ENCODE measurements at regions not wholly inside any gene's neighbourhood (a gene's known extent, or its start where the extent isn't known, plus 50 kb on each side); places are given as distances from the start of the nearest gene placed in this dataset.

DNA sequence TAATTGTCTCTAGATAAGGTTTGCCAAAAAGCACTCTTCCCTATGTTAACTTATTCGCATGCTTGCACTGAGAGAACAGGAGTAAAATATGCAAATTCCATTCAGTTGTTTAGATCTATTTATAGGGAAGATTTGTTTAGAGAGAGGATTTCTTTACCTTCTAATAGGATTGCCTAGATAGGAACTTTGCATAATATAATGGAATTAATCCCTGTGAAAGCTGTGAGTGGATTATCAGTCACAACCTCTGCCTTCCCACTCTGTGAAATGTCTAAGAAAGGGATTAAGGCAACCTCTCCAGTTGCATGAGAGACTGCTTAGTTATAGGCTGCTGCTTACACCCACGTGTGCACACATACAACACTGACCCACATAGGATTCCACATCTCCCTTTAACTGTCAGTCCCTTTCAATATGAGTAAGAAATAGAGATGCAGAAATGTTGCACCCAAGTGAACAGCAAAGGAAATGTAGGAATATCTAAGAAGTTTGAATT, 83.2 kb downstream of the ALG10B start:
- no peak overlapping the region for H3K4me3 ChIP-seq (ENCODE audit: low read depth, low read length)
- TF ChIP-seq, protein P1, sequence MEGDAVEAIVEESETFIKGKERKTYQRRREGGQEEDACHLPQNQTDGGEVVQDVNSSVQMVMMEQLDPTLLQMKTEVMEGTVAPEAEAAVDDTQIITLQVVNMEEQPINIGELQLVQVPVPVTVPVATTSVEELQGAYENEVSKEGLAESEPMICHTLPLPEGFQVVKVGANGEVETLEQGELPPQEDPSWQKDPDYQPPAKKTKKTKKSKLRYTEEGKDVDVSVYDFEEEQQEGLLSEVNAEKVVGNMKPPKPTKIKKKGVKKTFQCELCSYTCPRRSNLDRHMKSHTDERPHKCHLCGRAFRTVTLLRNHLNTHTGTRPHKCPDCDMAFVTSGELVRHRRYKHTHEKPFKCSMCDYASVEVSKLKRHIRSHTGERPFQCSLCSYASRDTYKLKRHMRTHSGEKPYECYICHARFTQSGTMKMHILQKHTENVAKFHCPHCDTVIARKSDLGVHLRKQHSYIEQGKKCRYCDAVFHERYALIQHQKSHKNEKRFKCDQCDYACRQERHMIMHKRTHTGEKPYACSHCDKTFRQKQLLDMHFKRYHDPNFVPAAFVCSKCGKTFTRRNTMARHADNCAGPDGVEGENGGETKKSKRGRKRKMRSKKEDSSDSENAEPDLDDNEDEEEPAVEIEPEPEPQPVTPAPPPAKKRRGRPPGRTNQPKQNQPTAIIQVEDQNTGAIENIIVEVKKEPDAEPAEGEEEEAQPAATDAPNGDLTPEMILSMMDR (IDR thresholded peaks at IDR 0.05; ENCODE audit: insufficient read depth, low read depth, low read length), result no peak
- DNase-seq (ENCODE audit: low read depth), result no peak

DNA sequence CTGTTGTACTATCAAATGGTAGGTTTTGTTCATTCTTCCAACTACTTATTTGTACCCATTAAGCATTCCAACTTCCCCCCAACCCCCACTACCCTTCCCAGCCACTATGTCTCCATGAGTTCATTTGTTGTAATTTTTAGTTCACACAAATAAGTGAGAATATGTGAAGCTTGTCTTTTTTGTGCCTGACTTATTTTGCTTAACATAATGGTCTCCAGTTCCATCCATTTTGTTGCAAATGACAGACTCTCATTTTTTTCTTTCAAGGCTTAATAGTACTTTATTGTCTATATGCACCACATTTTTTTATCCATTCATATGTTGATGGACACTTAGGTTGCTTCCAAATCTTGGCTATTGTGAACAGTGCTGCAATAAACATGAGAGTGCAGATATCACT, 86.2 kb downstream of the ALG10B start:
- DNase-seq (ENCODE audit: low read depth), result no peak
- no peak overlapping the region for H3K4me3 ChIP-seq (ENCODE audit: low read depth, low read length)
- TF ChIP-seq, protein P1 (IDR thresholded peaks at IDR 0.05; ENCODE audit: insufficient read depth, low read depth, low read length), result no peak

DNA sequence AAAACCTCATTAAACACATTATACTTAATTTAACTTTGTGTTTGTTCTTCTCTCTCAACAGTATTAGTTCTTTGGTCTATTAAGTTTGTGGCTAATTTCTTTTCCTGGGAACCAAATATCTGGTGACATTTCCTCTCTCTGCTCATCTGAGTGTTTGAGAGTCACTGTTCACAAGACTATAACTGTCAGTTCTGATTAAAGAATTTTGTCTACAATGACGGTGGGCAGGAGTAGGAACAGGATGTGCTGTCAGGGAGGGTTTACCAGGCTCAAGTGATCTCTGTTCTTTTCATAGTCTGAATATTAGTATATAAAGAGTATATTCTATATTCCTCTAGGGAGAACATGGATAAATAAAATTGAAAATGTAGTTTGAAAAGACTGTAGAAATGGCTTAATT, 92.9 kb downstream of the ALG10B start:
- DNase-seq (ENCODE audit: low read depth), result no peak
- no peak overlapping the region for H3K4me3 ChIP-seq (ENCODE audit: low read depth, low read length)
- TF ChIP-seq, protein P1 (IDR thresholded peaks at IDR 0.05; ENCODE audit: insufficient read depth, low read depth, low read length), result no peak

DNA sequence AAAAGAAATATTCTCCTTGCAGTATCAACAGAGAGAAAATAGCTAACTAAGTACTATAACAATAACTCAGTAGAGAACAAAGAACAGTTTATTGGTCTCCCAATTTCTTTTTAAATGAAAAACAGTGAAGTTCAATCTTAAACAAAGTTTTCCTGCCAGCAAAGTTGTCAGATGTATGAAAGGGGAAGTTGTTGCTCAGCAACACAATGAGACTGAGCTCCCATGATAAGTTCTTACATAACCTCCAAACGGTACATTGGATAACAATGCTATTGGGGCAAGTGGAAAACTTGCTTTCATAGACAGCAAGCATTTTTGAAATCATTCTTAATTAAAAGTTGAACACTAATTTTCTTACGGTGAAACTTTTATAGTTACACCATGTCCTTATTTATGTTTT, 94.9 kb downstream of the ALG10B start:
- DNase-seq (ENCODE audit: low read depth), result no peak
- no peak overlapping the region for H3K4me3 ChIP-seq (ENCODE audit: low read depth, low read length)

DNA sequence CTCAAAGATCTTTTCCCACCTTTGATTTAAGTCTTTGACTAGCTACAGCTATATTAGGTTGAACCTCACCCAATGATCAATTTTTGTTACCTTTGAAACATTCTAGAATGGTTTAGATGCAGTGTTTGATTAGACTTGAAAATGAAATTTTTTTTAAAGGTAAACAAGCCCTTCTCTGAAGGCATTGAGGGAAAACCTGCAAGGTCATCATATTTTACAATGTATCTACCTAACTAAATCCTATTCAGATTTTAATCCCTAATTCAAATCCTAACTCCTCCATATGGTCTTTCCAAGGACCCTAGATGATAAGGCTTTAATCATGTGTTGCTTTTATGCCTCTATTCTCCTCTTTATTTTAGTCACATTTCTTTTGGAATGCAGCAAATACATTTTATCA, 95.4 kb downstream of the ALG10B start:
- TF ChIP-seq, protein P1 (IDR thresholded peaks at IDR 0.05; ENCODE audit: insufficient read depth, low read depth, low read length), result no peak
- DNase-seq (ENCODE audit: low read depth), result no peak
- no peak overlapping the region for H3K4me3 ChIP-seq (ENCODE audit: low read depth, low read length)

More for the DNA sequence above, 94.9 kb downstream of the ALG10B start:
- TF ChIP-seq, protein P1 (IDR thresholded peaks at IDR 0.05; ENCODE audit: insufficient read depth, low read depth, low read length), result no peak

DNA sequence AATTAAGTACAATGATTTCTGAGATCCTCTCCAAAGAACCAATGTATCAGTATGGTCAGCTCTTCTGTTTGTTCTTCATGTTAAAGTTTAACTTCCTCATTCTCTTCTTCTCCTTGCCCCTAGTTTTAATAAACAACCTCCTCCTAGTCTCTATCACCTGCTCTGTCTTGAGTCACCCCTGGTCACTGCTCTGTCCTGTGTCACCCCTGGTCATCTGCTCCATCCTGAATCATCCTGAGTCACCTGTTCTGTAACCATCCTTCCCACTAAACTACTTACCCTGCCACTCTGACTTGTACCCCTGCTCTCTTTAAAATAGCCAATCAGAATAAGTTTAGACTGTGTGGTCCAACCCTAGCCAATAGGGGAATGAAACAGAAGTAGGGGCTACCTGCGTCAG, 100.5 kb downstream of the ALG10B start:
- H3K4me3 ChIP-seq (ENCODE audit: low read depth, low read length), result no peak overlapping the region
- no peak for DNase-seq (ENCODE audit: low read depth)
- TF ChIP-seq, protein P1 (IDR thresholded peaks at IDR 0.05; ENCODE audit: insufficient read depth, low read depth, low read length), result no peak

DNA sequence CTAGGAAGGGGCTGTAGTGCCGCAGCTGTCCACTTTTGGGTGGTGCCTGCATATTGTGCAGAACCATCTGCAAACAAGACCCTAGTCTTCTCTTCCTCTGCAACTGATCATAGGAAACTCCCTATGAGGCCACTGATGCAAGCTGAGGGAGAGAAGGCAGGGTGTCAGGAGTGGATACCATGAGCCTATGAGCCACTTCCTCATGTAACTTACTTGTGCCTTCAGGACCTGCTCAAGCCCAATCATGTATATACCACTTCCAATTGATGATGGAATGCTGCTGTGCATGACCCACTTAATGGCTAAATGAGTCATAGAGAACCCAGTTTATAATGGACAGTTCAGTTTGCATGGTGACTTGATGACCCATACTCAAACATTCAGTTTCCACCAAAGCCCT, 107.9 kb downstream of the ALG10B start:
- TF ChIP-seq, protein P1 (IDR thresholded peaks at IDR 0.05; ENCODE audit: insufficient read depth, low read depth, low read length), result no peak
- no peak for DNase-seq (ENCODE audit: low read depth)
- H3K4me3 ChIP-seq (ENCODE audit: low read depth, low read length), result no peak overlapping the region
